ENCODE measurements at regions not wholly inside any gene's neighbourhood (a gene's known extent, or its start where the extent isn't known, plus 50 kb on each side); places are given as distances from the start of the nearest gene placed in this dataset.

DNA sequence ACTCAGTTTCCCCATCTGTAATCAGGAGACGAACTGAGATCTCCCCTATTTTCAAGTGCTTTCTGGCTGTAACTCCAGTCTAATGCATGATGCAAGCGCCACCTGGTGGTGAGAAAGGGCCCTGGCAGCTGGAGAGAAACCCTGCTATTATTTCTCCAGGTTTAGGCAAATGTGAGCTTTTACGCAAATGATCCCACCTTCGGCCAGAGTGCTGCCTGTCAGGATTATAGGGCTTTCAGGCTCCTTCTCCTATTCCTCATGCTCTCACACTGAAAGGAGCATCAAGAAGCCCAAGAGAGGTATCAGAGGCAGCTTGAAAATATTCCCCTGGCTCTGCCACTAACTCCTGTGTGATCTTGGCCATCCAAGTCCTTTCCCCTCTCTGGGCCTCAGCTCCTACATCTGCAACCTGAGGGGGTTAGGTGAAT is 93.9 kb upstream of the RASGRF1 start:
- no peak overlapping the region for H2AFZ ChIP-seq (ENCODE audit: low read length)
- peak; percentile 59 for DNase-seq (ENCODE audit: low spot score)
- ATAC-seq = peak; percentile 87
- peaks cover 1 to 14% of the 10 kb centered on the region in 2 experiments; a peak in 4 of 5 replicates for H3K27me3 ChIP-seq (ENCODE audit: control insufficient read depth in 1 of 2, insufficient read depth in 2 of 2, low read length in 2 of 2)
- H3K9ac ChIP-seq (ENCODE audit: insufficient read depth, low read depth, low read length) = no peak overlapping the region
- H3K4me2 ChIP-seq (ENCODE audit: low read depth, low read length) = no peak overlapping the region
- peak; percentile 61 for FAIRE-seq
- POLR2A ChIA-PET = interaction anchor here (1.1 kb wide), 2 partner anchors 156 to 275 kb away, joined by 3 to 8 read pairs; no protein-coding TSS in a partner anchor
- H3K4me3 ChIP-seq (replicated peaks in 1 of 3; ENCODE audit: insufficient read depth in 1 of 3, low read depth in 2 of 3, low read length in 3 of 3) = no peak overlapping the region
- no peaks in the 10 kb centered on the region for H3K9me3 ChIP-seq (ENCODE audit: low read length)
- peaks cover 3% of the 10 kb centered on the region for H3K4me1 ChIP-seq (ENCODE audit: insufficient read depth, low read length)
- no peak overlapping the region for H3K27ac ChIP-seq (ENCODE audit: extremely low read length, insufficient read depth, low read length)
- WGBS (ENCODE audit: low lambda C conversion rate) = 0% methylated on average over 4 of the region's 4 CpGs
- BruUV-seq (replicated peaks) = no TSS peak
- CTCF ChIA-PET (ENCODE audit: low intra/inter-chr PET ratio, low total read pairs) = interaction anchor here (1.1 to 3.2 kb wide), 6 partner anchors 12 to 276 kb away, joined by 3 to 56 read pairs (median 5); no protein-coding TSS in a partner anchor
- TF ChIP-seq SOX5 (CRISPR knock-in tag; IDR thresholded peaks at IDR 0.05; ENCODE audit: borderline replicate concordance) (no peak), MIXL1 (CRISPR knock-in tag; IDR thresholded peaks at IDR 0.05) (no peak), MEIS2 (CRISPR knock-in tag; IDR thresholded peaks at IDR 0.05) (no peak), KMT2A (CRISPR knock-in tag; IDR thresholded peaks at IDR 0.05) (no peak), RAD21 (CRISPR knock-in tag; IDR thresholded peaks at IDR 0.05) (peak; percentile 69), ZNF350 (CRISPR knock-in tag; IDR thresholded peaks at IDR 0.05; ENCODE audit: borderline replicate concordance, low read depth) (no peak), CTCF (CRISPR knock-in tag; IDR thresholded peaks at IDR 0.05) (peak; percentile 87), STAG1 (CRISPR knock-in tag; IDR thresholded peaks at IDR 0.05) (peak; percentile 92), NFRKB (IDR thresholded peaks at IDR 0.05) (no peak), PTBP1 (IDR thresholded peaks at IDR 0.05; ENCODE audit: low read depth, low read length, poor library complexity, severe bottlenecking) (no peak), SMC3 (IDR thresholded peaks at IDR 0.05; ENCODE audit: low read length) (peak; percentile 96), ZFP36L2 (CRISPR knock-in tag; IDR thresholded peaks at IDR 0.05) (no peak), MED1 (CRISPR knock-in tag; IDR thresholded peaks at IDR 0.05) (no peak), XRCC5 (optimal IDR thresholded peaks at IDR 0.05; ENCODE audit: low read length) (peak; percentile 26)
- TF ChIP-seq, protein P1, sequence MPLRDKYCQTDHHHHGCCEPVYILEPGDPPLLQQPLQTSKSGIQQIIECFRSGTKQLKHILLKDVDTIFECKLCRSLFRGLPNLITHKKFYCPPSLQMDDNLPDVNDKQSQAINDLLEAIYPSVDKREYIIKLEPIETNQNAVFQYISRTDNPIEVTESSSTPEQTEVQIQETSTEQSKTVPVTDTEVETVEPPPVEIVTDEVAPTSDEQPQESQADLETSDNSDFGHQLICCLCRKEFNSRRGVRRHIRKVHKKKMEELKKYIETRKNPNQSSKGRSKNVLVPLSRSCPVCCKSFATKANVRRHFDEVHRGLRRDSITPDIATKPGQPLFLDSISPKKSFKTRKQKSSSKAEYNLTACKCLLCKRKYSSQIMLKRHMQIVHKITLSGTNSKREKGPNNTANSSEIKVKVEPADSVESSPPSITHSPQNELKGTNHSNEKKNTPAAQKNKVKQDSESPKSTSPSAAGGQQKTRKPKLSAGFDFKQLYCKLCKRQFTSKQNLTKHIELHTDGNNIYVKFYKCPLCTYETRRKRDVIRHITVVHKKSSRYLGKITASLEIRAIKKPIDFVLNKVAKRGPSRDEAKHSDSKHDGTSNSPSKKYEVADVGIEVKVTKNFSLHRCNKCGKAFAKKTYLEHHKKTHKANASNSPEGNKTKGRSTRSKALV (CRISPR knock-in tag; IDR thresholded peaks at IDR 0.05) = 0 out of 2 replicates have a peak, but pooled peaks have one; percentile 22
- TF ChIP-seq, protein P2, sequence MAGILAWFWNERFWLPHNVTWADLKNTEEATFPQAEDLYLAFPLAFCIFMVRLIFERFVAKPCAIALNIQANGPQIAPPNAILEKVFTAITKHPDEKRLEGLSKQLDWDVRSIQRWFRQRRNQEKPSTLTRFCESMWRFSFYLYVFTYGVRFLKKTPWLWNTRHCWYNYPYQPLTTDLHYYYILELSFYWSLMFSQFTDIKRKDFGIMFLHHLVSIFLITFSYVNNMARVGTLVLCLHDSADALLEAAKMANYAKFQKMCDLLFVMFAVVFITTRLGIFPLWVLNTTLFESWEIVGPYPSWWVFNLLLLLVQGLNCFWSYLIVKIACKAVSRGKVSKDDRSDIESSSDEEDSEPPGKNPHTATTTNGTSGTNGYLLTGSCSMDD (CRISPR knock-in tag; IDR thresholded peaks at IDR 0.05) = no peak
- TF ChIP-seq, protein P3, sequence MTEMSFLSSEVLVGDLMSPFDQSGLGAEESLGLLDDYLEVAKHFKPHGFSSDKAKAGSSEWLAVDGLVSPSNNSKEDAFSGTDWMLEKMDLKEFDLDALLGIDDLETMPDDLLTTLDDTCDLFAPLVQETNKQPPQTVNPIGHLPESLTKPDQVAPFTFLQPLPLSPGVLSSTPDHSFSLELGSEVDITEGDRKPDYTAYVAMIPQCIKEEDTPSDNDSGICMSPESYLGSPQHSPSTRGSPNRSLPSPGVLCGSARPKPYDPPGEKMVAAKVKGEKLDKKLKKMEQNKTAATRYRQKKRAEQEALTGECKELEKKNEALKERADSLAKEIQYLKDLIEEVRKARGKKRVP (CRISPR knock-in tag; IDR thresholded peaks at IDR 0.05) = 0 out of 4 replicates have a peak, but pooled peaks of 1 of the 2 experiments have one; percentile 26
- intact Hi-C loops (cut with micrococcal nuclease; ENCODE audit: unreplicated experiment) (loop anchor here (1.0 kb wide), 1 partner anchor 275 kb away; no protein-coding TSS in a partner anchor), in situ Hi-C loops (cut with HindIII; ENCODE audit: extremely low pct_ligation_motif_present, low pct_unique_long_range_greater_than_20kb) (loop anchor here (5.0 kb wide), 2 partner anchors 157 to 277 kb away; no protein-coding TSS in a partner anchor)
- H3K79me2 ChIP-seq (ENCODE audit: insufficient read depth, low read length) = no peaks in the 10 kb centered on the region
- H4K20me1 ChIP-seq (ENCODE audit: insufficient read depth, low read length) = no peaks in the 10 kb centered on the region
- no peaks in the 10 kb centered on the region for H3K36me3 ChIP-seq (replicated peaks in 1 of 2; ENCODE audit: control insufficient read depth in 1 of 2, insufficient read depth in 2 of 2, low read length in 2 of 2)

All from HepG2 (cell line).